Uterus (tissue), 2 donors: ENCODE measurements at regions not wholly inside any gene's neighbourhood (a gene's known extent, or its start where the extent isn't known, plus 50 kb on each side); places are given as distances from the start of the nearest gene placed in this dataset.

Experiments used
- POLR2A ChIP-seq, 2 donors: fragments of 450-650 bp; IDR thresholded peaks; one replicate each; pipeline ENCODE4 v1.6.1; 2016; ENCODE audit warnings: antibody characterized with exemption in 2 of 2, mild to moderate bottlenecking in 1 of 2, moderate library complexity in 1 of 2
- TF ChIP-seq, protein P1 (sequence below), 4 experiments: fragments of 200-600 bp in 2 of 4; fragments of 450-650 bp in 2 of 4; sonication (generic) in 2 of 4; IDR thresholded peaks; one replicate each; pipeline ENCODE4 v1.5.1; 2016 to 2019; ENCODE audit warnings: antibody characterized with exemption in 4 of 4, mild to moderate bottlenecking in 2 of 4, moderate library complexity in 1 of 4

- TF ChIP-seq, protein P1, sequence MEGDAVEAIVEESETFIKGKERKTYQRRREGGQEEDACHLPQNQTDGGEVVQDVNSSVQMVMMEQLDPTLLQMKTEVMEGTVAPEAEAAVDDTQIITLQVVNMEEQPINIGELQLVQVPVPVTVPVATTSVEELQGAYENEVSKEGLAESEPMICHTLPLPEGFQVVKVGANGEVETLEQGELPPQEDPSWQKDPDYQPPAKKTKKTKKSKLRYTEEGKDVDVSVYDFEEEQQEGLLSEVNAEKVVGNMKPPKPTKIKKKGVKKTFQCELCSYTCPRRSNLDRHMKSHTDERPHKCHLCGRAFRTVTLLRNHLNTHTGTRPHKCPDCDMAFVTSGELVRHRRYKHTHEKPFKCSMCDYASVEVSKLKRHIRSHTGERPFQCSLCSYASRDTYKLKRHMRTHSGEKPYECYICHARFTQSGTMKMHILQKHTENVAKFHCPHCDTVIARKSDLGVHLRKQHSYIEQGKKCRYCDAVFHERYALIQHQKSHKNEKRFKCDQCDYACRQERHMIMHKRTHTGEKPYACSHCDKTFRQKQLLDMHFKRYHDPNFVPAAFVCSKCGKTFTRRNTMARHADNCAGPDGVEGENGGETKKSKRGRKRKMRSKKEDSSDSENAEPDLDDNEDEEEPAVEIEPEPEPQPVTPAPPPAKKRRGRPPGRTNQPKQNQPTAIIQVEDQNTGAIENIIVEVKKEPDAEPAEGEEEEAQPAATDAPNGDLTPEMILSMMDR (IDR thresholded peaks at IDR 0.05), result no peak
- no peak for TF ChIP-seq POLR2A (IDR thresholded peaks at IDR 0.05)
Observed at GRCh38 chr7:123327661-123328060, 127.9 kb upstream of the SLC13A1 start.
